Left lung (tissue), 4 donors: ENCODE measurements at regions not wholly inside any gene's neighbourhood (a gene's known extent, or its start where the extent isn't known, plus 50 kb on each side); places are given as distances from the start of the nearest gene placed in this dataset.
A peak's percentile ranks its signal among the peaks of the same experiment; 100 is the strongest.

Experiments used
- ATAC-seq: fragments of 200-7000 bp; cut with Tn5 transposase; one replicate; pipeline ENCODE4 v1.9.1; 2020; ENCODE audit warnings: moderate library complexity
- DNase-seq, 4 donors: peaks; one replicate each; pipeline ENCODE4 v3.0.0-alpha.2; 2013 to 2020
- H3K27ac ChIP-seq, 2 donors: fragments of 200-600 bp; sonication (generic) in 1 of 2; one replicate each; pipeline versions ENCODE4 v1.5.0 to v1.8.0; 2020 to 2021
- H3K27me3 ChIP-seq, 2 donors: fragments of 200-600 bp; sonication (generic) in 1 of 2; one replicate each; pipeline versions ENCODE4 v1.5.0 to v1.8.0; 2020 to 2021
- H3K36me3 ChIP-seq, 2 donors: fragments of 200-600 bp; sonication (generic) in 1 of 2; one replicate each; pipeline versions ENCODE4 v1.5.0 to v1.8.0; 2020 to 2021
- H3K4me1 ChIP-seq, 2 donors: fragments of 200-600 bp; one replicate each; pipeline ENCODE4 v1.8.0; 2021
- H3K4me3 ChIP-seq, 2 donors: fragments of 200-600 bp; sonication (generic) in 1 of 2; one replicate each; pipeline versions ENCODE4 v1.5.0 to v1.8.0; 2020 to 2021; ENCODE audit warnings: mild to moderate bottlenecking in 1 of 2
- H3K9me3 ChIP-seq, 2 donors: fragments of 200-600 bp; sonication (generic) in 1 of 2; one replicate each; pipeline versions ENCODE4 v1.5.0 to v1.8.0; 2020 to 2021
- intact Hi-C, 2 donors: fragments of 100-400 bp; cut with DNase I; formaldehyde crosslinking; loops; one replicate each; pipeline versions ENCODE4 v1.11.2 to v1.14.2; 2022
- TF ChIP-seq, protein P1 (sequence below), 2 donors: fragments of 200-600 bp; sonication (generic) in 1 of 2; IDR thresholded peaks; one replicate each; pipeline versions ENCODE4 v1.5.0 to v1.8.0; 2021; ENCODE audit warnings: antibody characterized with exemption in 2 of 2
- donor health status: DM: no; HTN: yes; CAD: no.
- donor health status: DM: no; HTN: no; CAD: no.

DNA sequence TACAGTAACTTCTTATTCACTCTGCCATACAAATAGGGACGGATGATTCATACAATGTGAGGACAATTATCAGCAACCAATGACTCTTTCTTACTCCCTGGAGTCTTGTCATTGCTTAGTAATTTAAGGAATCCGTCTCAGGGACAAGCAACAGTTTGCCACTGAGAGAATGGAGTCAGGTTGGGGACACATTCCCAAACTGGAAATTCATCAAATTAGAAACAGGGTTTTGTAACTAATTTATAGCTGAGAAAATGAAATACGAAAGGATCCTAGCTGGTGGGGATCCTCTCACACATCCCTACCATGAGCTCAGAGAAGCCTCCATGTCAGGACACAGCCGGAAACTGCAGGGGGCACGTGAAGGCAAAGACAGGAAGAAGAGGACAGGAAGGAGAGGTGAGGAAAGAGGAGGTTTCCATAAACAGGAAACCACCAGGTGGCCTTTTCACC lies 50.4 kb upstream of the KDR start:
- Histone ChIP-seq H3K36me3 (no peaks in the 10 kb centered on the region), H3K4me1 (peaks cover 3 to 5% of the 10 kb centered on the region in 2 donors), H3K4me3 (no peak overlapping the region), H3K9me3 (no peaks in the 10 kb centered on the region), H3K27ac (peak overlapping the region in 1 of 2 donors; percentile 23), H3K27me3 (no peaks in the 10 kb centered on the region)
- no peak for DNase-seq
- peak; percentile 27 for ATAC-seq
- TF ChIP-seq, protein P1, sequence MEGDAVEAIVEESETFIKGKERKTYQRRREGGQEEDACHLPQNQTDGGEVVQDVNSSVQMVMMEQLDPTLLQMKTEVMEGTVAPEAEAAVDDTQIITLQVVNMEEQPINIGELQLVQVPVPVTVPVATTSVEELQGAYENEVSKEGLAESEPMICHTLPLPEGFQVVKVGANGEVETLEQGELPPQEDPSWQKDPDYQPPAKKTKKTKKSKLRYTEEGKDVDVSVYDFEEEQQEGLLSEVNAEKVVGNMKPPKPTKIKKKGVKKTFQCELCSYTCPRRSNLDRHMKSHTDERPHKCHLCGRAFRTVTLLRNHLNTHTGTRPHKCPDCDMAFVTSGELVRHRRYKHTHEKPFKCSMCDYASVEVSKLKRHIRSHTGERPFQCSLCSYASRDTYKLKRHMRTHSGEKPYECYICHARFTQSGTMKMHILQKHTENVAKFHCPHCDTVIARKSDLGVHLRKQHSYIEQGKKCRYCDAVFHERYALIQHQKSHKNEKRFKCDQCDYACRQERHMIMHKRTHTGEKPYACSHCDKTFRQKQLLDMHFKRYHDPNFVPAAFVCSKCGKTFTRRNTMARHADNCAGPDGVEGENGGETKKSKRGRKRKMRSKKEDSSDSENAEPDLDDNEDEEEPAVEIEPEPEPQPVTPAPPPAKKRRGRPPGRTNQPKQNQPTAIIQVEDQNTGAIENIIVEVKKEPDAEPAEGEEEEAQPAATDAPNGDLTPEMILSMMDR (IDR thresholded peaks at IDR 0.05) = no peak
- intact Hi-C loops = no loop called here

DNA sequence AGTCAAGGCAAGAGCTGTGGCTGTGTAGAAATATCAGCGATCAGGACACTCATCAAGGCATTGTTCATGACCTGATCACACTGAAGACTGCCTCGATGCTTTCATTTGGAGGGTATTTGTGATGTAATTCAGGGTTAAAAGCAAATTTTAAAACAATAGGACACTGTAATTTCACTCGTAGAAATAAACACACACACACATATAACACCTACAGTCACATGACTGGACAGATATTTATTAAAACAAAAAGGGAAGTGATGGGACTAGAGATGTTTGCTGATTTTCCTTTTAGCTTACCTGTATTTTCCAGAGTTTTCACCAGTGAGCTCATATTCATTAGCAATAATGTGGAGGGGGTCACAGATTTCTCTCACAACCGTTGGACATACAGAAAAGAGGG lies 51.1 kb upstream of the KDR start:
- intact Hi-C loops = no loop called here
- ATAC-seq = no peak
- Histone ChIP-seq H3K27me3 (no peaks in the 10 kb centered on the region), H3K4me1 (peaks cover 3 to 5% of the 10 kb centered on the region in 2 donors), H3K9me3 (no peaks in the 10 kb centered on the region), H3K27ac (peak overlapping the region in 1 of 2 donors; percentile 23), H3K4me3 (no peak overlapping the region), H3K36me3 (no peaks in the 10 kb centered on the region)
- TF ChIP-seq, protein P1 (IDR thresholded peaks at IDR 0.05) = no peak
- DNase-seq = no peak

DNA sequence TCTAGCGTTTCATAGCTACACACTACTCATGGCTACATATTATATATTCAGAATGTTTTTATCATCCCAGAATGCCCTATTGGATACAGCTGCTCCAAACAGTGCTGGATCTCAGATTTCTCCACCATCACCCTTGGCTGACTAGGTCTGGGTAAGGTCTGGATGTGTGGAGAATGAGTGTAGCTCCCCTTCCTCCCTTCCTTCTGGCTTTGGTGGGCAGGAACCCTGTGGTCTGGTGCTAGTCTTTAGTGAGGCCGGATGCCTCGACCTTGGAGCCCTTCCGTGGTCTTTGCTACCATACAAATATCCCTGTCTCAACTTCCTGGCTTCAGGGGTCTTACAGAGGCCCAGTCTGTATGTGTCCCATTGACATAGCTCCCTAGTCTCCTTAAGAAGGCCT lies 52.1 kb upstream of the KDR start:
- Histone ChIP-seq H3K4me1 (peaks cover under 1 to 3% of the 10 kb centered on the region in 2 donors), H3K4me3 (no peak overlapping the region), H3K36me3 (no peaks in the 10 kb centered on the region), H3K27ac (peak overlapping the region in 1 of 2 donors; percentile 31), H3K9me3 (no peaks in the 10 kb centered on the region), H3K27me3 (no peaks in the 10 kb centered on the region)
- DNase-seq = no peak
- intact Hi-C loops = no loop called here
- ATAC-seq = no peak
- TF ChIP-seq, protein P1 (IDR thresholded peaks at IDR 0.05) = no peak

DNA sequence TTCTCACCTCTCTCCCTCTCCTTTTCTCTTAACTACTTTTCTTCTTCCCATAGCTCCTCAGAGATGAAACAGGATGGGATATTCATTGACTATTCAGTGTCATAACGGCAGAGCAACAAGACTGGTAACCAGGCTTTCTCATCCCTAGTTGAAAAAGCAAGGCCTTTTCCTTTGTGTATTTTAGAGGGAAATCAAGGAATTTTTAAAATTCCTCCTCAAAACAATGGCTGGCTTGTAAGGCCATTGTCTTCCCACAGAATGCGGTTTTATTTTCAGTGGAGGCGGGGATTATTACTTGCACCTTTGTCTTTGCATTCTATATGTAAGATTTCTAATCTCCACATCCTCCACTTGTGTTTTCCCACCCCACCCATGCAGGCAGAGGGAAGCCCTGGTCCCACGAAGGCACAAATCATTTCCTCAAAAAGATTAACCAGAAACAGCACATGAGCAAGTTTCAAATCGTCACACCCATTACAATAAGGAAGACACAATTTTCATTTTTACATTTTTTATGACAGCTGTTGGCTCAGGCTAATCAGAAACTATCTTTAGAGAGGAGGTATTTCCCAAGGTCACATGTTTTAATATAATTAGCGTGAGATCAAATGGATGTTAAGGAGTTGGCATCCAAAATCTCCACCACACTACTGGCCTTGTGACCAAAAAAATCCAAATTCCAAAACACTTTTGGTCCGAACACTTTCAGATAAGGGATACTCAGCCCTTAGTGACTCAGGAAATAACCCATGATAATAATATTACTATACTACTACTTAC lies 53.0 kb upstream of the KDR start:
- TF ChIP-seq, protein P1 (IDR thresholded peaks at IDR 0.05) = no peak
- intact Hi-C loops = no loop called here
- H3K27ac ChIP-seq = peak overlapping the region in 1 of 2 donors; percentile 31

DNA sequence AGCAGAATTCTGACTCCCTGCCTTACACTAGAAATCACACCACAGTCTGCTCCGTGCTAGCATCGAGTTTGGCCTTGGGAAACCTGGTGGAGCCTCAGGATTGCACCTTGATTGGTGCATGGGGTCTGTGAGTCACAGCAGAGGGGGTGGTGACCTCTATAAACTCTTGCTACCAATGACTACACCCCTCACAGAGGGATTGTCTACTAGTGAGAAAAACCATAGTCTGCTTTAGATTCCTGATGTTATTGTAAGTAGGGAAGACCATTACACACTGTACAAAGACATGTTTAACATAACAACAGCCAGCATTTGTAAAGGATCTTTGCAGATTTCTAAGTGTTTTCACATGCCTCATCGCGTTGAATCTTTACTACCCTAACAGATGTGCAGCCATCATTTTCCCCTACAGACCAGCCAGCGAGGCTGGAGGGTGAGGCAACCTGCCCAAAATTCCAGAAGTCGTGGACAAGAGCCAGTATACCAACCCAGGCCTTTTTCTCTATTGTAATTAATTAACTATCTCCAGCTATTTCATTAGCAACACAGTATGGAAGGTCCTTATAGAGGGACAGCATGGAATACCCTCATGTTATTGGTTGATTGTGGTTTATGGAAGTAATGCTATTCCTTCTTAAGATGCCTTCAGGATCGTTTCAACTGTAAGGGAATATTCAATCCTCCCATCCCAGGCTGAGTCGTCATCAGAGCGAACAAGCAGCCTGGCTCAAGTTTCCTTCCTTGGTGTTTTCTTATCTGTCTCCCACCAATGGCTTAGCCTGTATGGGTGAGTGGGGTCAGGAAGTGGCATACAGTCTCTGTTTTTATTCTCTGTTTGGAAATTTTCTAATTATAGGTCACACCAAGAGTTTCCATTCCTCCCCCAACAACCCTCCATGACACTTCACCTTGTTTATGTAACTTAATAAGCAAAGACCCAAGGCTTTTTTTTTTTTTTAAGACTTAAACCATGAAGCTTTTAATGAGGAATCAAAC lies 55.9 kb upstream of the KDR start:
- no peaks in the 10 kb centered on the region for H3K36me3 ChIP-seq
- no peak for DNase-seq
- intact Hi-C loops = no loop called here
- H3K27me3 ChIP-seq = no peaks in the 10 kb centered on the region
- no peak overlapping the region for H3K27ac ChIP-seq
- TF ChIP-seq, protein P1 (IDR thresholded peaks at IDR 0.05) = no peak
- ATAC-seq = no peak
- no peaks in the 10 kb centered on the region for H3K9me3 ChIP-seq
- peaks cover 0 to 5% of the 10 kb centered on the region in 2 donors for H3K4me1 ChIP-seq
- H3K4me3 ChIP-seq = no peak overlapping the region

More for the DNA sequence above, 53.0 kb upstream of the KDR start:
- Histone ChIP-seq H3K9me3 (no peaks in the 10 kb centered on the region), H3K36me3 (no peaks in the 10 kb centered on the region), H3K4me3 (no peak overlapping the region), H3K4me1 (no peaks in the 10 kb centered on the region), H3K27me3 (no peaks in the 10 kb centered on the region)
- no peak for DNase-seq
- no peak for ATAC-seq
